HG03175 (cell line): ENCODE measurements at regions not wholly inside any gene's neighbourhood (a gene's known extent, or its start where the extent isn't known, plus 50 kb on each side); places are given as distances from the start of the nearest gene placed in this dataset.
"Not testable (repeated sequence)": the region's sequence is repeated elsewhere in the genome, so short reads cannot be mapped to it uniquely, and the experiment has no call there.

Experiments used
- ATAC-seq: cut with Tn5 transposase; IDR thresholded peaks from one replicate; pipeline ENCODE4 v1.9.1; 2021; ENCODE audit warnings: mild to moderate bottlenecking, moderate library complexity; ENCODE audit not compliant: unreplicated experiment

DNA sequence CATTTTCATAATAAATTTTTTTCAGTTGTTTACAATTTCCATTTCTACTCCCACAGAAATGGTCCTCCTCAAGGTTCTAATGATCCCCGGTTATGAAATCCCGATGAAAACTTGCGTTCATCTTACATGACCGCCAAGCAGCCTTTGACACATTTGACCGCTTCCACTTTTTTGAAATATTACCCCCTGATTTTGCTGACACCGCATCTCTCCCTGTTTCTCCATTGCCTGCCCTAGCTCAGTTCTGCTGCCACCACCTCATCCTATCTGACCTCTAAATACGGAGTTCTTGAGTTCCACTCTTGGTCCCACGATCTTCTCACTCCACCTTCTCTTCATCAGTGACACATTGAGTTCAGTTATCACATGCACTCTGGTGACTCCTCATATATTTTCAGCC is 74.1 kb downstream of the SLC35B3 start:
- no peak for ATAC-seq

DNA sequence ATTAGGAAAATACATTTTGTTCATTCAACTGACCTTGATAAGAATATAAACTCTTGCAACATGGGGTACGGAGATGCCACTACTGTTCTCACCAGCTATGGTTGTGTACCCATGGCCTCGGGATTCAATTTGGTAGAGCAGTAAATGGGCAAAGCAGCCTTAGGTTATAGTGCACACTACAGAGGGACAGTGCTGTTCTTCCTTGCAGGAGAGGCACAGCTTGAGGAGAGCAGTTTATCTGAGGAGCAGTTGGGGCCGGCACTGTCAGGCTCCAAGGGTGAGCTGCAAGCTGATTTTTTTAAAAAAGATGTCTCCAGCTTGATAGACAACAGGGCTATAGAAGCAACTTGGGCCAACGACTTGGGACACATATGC is 82.4 kb downstream of the SLC35B3 start:
- ATAC-seq = no peak

DNA sequence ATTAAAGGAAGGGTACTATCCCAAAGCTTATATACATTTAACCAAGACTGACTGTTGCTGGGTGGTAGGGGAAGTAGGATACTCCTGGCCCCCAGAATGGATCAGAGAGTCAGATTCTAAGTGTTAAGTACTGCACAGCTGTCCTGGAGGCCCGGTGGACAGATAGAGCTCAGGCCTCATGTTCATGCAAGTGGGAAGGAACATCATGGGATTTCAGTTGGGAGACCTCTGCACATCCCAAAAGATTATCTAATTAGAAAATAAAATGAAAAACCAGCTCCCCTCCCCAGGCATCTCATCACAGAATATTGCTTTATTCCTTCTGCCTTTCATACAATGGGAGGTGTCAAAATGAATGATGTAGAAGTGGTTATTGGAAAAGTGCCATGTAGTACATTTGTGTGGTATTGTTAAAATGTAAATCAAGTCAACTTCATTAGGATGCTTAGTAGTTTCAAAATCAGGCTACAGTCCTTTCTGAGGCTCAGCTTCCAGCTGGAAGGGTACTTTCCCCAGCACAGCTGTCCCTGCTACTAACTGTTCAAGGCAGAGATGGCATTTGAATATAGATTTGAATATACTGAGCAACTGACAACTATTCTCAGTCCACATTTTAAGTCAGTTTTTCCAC is 82.9 kb downstream of the SLC35B3 start:
- no peak for ATAC-seq

DNA sequence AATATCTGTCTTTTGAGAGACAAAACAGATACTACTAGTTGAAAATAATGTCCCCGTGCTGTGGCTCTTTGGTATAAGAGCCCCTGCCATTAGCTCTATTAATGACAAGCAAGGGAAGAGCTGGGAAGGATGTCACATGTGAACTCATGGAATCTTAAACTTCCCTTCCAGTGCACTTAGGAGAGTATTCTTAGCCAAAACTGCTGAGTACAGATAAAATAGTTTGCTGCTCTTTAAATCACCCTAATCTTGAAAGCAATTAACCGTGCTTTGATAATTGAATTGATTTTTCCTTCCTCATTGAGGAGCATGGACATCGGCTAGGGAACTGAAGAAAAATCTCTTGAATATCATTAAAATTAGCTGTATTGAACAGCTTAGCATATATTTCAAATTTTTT is 91.7 kb downstream of the SLC35B3 start:
- no peak for ATAC-seq

DNA sequence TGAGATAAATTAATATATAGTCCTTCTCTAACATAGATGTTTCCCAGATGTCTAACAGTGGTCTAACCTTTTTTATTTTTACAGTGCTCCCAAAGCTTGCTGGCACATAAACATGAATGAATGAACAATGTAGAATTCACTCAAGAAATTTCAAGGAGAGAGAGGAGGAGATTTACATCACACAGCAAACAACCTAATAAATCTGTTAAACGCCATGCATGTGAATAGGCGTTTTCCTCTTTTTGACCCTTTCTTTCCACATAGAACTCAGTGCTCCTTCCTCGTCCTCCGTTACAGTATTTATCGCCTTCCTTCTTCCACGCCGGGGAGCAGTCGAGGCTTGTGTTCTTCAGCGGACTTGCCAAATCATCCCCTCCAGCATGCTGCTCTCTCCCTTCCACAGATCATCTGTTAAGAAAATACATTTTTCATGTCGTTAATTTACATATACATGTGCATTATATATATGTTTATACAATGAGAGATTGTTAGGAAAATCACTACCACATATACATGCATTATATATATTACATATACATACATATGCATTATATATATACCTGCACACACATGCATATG is 93.0 kb downstream of the SLC35B3 start:
- ATAC-seq = no peak

DNA sequence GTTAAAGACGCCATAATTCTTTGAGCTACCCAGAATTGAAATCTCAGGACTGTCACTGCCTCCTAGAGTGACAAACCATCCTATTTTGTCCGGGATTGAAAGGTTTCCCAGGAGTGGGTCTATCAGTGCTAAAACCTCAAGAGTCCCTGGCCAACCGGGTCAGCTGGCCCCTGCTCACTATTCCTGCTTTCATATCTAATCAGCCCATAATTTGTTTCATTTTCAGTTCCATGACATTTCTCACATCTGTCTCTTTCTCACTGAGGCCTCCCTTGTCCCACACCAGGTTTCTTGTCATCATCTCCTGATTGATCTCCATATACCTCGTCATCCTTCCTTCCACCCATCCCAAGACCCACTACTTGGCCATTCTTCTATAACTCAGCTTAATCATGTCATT is 98.2 kb downstream of the SLC35B3 start:
- no peak for ATAC-seq

DNA sequence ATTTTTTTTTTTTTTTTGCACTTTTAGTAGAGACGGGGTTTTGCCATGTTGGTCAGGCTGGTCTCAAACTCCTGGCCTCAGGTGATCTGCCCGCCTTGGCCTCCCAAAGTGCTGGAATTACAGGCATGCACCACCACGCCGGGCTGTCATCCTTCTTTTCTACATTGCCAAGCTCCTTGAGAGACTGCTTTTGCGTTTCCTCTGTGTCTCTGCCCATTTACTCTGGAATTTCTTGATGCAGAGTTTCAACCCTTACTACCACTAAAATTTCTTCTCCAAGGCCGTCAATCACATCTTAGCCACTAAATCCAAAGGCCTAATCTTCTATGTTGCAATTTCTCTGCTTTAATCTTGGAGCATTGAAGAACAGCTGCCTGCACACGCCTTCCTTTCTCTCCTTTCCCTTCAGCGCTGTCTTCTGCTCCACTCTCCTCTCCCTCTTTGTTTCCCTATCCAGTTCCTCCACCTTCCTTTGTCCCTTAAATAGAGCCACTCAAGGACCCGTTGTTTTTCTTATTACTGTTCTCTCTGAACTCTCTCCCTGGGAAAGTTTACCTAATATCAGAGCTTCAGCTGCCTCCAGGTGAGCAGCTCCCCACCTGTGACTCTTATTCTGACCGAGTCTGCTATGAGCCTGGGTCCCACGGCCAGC is 98.8 kb downstream of the SLC35B3 start:
- ATAC-seq = no peak

DNA sequence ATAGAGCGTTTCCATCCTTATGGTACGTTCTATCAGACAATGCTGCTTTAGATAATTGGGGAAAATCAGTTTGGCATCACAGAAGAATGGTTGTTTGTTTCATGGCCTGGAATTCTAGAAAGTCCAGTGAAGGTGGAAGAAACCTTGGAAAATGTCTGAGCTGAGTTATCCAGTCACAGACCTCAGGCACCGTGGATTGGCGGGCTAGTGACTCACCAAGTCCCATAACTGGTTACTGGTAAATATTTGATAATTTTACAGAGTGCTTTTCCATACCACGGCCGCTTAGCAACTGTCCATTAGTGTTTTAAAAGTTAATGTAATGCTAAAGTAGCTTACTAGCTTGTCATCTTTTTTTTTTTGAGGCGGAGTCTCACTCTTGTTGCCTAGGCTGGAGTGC is 99.4 kb downstream of the SLC35B3 start:
- ATAC-seq = no peak

DNA sequence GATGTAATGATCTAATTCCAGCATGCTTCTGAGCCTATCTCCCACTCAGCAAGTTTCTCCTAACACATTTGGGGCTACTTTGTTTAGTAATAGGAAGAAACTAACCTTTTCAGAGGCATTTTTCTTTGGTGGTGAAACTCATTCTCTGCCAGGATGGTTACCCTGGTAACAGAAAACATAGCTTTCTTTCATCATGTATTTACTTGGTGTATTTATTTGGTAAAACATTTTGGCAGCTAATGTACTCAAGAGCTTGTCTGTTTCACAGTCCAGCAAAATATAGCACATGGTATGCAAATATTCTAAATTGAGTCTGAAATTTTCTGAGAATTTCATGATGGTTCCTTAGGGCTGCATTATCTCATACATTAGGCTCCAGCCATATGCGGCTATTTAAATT is 100.0 kb downstream of the SLC35B3 start:
- ATAC-seq = no peak

DNA sequence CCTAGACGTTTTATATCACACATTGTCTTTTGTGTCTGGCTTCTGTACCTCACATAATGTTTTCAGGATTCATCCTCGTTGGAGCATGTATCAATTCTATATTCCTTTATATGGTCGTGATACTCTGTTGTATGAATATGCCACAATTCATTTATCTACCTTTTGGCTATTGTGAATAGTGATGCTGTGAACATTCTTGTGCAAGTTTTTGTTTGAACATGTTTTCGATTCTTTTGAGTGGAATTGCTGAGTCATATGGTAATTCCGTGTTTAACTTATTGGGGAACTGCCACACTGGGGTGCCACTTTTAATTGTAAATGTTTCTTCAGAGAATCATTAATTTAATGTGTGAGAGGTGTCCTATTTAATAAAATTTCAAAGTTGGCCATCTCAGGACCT is 101.2 kb downstream of the SLC35B3 start:
- ATAC-seq = no peak

DNA sequence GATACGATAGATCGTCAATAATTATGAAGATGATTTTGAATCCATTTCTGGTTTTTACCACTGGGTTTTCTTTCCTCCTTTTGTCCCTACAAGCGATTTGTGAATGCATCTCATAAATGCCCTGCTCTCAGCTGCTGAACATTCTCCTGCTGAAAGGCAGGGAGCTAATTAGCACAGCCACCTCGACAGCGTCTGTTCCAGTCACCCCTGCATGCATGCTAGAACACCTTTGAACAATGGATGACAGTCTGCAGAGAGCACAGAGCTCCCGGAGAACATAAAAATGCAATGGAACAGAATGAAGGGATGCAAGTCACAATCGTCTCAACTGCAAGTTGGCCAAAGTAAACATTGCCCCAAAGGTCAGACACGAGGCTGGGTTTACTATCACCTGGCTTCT is 105.8 kb downstream of the SLC35B3 start:
- no peak for ATAC-seq

DNA sequence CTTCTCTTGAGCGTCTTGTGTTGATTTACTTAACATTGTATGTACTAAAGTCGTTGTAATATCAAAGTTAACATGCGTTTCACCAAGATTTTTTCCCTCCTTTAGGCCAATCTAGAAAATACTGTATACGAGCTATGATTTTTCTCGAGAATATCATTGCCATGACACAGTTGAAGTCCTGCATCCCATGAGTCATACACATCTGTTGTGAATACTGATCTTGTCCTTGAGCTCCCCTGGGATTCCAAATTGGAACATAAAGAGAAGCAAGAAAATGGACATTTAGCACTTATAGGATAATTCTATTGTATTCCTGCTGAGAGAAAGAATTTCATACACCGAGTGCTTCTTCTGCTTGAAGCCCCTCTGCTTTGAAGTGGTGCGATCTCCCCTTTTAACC is 109.6 kb downstream of the SLC35B3 start:
- ATAC-seq = no peak

DNA sequence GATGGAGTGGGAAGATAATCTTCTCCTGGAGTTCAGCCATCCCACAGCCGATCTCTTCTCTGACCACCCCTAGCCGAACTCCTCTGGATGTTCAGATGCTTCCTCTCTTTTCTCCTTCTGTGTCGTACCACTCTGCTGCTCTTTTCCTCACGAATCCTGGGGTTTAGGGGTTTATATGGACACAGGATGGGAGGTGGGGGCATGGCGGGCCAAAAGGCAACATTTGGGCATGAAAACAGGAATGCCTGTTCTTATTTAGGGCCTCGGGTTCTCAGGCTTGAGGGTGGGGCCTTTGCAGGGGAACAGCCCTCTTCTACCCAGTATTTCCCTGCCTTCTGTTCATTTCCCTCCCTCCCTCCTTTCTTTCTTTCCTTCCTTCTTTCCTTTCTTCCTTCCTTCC is 112.7 kb downstream of the SLC35B3 start:
- no peak for ATAC-seq

DNA sequence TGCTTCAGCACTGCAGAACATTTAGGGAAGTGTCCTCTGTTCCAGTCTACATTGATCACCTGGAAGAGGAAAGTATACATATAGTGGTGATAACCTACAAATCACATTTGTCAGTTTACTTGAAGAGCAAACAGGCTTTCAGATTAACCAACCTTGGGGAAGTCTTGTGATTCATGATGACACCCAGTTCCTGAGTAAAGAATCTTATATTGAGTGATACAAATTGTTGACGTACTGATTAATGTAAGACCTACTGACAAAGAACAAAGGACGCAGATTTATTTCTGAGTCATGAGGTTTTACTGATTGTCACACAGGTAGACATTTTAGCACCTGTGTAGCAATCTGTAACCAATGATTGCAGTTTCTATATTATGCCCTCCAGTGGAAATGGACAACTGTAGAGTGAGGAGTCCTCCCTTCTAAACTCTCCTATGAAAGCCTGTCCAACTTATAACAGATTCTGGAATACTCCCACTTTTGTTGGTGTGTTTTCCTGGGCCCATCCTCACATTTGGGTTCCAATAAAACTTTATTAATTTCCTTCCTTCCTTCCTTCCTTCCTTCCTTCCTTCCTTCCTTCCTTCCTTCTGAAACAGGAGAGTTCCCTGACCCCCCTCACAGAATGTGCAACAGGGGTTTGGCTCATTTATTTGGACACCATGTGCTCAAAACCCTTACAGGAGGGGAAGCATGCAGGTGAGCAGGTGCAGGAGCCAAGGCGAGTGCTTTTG is 113.5 kb downstream of the SLC35B3 start:
- no peak for ATAC-seq

DNA sequence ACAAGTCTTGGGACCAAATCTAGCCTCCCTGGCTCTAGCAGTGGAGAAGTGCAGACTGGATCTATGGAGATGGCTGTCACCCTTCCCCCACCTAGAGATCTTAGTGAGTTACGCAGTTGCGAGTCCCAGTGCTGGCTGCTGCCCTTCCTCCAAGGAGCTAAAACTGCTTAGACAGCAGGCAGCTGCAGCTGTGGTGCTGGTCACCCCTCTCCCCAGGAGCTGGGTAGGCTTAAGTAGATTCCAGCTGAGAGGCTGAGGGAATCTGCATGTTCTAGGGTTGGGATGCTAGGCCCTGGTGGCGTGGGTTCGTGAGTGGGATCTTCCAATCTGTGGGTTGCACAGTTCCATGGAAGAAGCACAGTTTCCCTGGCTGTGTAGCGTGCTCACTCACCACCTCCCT is 120.2 kb downstream of the SLC35B3 start:
- no peak for ATAC-seq

DNA sequence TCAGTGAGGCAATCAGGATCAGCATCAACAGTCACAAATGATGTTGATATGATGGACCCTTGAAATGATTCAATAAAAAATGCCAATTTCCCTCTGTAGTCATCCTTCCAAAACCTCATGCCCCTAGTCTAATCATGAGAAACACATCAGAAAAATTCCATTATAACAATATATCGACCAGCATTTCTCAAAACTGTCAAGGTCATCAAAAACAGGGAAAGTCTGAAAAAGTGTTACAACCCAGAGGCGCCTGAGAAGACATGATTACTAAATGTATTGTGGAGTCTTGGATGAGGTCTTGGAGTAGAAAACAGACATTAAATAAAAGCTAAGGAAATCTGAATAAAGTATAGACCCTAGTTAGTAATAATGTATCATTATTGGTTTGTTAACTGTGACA is 133.8 kb downstream of the SLC35B3 start:
- no peak for ATAC-seq

DNA sequence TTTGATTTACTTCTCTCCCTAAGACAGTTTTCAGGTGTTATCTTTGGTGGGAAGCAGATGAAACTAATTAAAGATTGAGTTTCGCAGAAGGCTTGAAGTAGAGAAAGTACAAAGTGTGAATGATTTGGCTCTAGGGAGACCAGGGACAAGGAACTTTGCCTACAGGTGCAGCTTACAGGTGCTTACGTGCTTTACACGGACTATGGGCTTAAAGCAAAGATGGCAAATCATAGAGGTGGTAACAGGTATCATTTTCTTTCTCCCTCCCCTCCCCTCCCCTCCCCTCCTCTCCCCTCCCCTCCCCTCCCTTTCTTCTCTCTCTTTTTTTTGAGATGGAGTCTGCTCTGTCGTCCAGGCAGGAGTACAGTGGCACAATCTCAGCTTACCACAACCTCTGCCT is 136.3 kb downstream of the SLC35B3 start:
- no peak for ATAC-seq

DNA sequence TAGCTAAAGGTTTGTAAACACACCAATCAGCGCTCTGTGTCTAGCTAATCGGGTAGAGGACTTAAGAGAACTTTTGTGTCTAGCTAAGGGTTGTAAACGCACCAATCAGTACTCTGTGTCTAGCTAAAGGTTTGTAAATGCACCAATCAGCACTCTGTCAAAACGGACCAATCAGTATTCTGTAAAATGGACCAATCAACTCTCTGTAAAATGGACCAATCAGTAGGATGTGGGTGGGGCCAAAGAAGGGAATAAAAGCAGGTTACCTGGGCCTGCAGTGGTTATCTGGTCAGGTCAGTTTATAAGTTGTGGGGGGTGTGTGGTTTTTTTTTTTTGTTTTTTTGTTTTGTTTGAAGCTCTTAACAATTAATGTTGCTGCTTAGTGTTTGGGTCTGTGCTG is 152.4 kb downstream of the SLC35B3 start:
- ATAC-seq = not testable (repeated sequence)

DNA sequence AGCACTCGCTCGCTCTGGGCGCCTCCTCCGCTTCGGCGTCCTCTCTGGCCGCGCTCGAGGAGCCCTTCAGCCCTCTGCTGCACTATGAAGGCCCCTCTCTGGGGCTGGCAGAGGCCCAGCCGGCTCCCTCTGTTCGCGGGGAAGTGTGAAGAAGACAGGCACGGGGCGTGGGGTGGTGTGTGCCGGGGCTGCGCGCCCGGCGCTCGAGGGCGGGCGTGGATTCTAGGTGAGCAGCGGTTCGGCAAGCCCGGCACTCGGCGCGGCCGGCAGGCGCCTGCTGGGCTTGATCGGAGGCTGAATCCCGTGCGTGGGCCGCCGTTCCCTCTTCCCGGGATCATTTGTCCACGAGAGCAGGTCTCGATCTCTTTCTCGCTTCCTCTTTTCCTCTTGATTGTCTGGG is 153.0 kb downstream of the SLC35B3 start:
- no peak for ATAC-seq

DNA sequence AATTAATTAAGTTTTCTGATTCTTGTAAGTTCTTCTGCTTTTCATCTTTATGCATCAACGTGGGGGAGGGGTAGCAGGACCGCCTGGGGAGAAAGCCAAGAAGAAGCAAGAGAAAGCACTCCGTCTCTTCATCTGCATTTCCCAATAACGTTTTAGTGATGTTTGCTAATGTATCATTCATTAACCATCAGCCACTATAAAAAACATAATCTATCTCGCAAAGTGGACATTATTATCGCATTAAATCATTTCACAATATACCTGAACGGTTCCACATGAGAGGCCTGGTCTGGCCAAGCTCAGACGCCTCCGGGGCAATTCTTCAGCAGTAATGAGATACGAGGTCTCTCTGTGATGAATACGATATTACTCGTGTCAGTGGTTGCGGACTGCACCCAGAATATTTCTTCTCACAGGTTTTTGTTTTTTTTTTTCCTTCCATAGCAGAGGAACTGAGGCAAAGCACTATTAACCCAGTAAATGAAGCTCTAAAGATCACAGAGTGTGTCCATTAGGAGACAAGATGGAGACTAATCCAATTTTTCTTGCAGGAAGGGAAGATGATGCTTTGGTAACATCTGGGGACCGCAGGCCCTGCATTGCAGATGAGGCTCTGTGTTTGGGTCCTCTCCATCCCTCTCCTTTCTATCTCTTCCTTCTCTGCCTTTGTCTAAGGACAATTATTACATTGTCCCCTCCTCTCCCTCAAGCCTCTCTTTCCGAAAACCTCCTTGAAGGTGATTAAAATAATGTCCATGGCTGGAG is 156.1 kb downstream of the SLC35B3 start:
- ATAC-seq = no peak

DNA sequence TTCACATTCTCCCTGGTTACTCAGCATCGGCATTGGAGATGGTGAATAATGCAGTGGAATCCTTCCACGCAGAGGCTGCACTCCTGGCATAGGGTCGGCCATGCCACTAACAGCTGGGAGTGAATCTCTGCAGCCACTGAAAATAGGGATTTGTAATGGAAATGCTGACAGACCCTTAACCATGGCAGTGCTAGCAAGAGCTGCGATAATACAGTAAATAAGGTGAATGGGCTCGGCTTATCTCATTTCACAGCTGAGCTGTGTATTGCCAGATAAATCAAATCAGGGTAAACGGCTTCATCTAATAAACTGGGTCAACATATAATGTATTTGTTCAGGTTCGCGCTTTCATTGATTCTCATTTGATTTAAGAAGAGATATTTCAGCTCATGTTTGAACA is 156.8 kb downstream of the SLC35B3 start:
- ATAC-seq = no peak
